Mesenchymal stem cell (in vitro differentiated cells and primary cell): ENCODE measurements at regions not wholly inside any gene's neighbourhood (a gene's known extent, or its start where the extent isn't known, plus 50 kb on each side); places are given as distances from the start of the nearest gene placed in this dataset.
"Not testable (repeated sequence)": the region's sequence is repeated elsewhere in the genome, so short reads cannot be mapped to it uniquely, and the experiment has no call there.

ENCODE experiments used
- DNase-seq: peaks from one replicate; pipeline ENCODE4 v3.0.0-alpha.2; 2013
- H2AFZ ChIP-seq: one replicate; pipeline ENCODE4 v1.6.1; 2013; ENCODE audit warnings: low read depth, mild to moderate bottlenecking, control low read depth, inconsistent platforms, low read length, moderate library complexity
- H2AK5ac ChIP-seq: 2 replicates; pipeline ENCODE4 v1.6.1; 2013; ENCODE audit warnings: low read length, moderate library complexity, mild to moderate bottlenecking, inconsistent platforms; ENCODE audit not compliant: severe bottlenecking
- H2BK120ac ChIP-seq: one replicate; pipeline ENCODE4 v1.6.1; 2013; ENCODE audit warnings: low read depth, mild to moderate bottlenecking, inconsistent platforms, low read length, moderate library complexity
- H2BK12ac ChIP-seq, 2 experiments: one replicate each; pipeline ENCODE4 v1.6.1; 2013; ENCODE audit warnings: inconsistent platforms in 2 of 2, low read length in 2 of 2, mild to moderate bottlenecking in 2 of 2, moderate library complexity in 2 of 2, control low read depth in 1 of 2
- H2BK15ac ChIP-seq: one replicate; pipeline ENCODE4 v1.6.1; 2013; ENCODE audit warnings: mild to moderate bottlenecking, low read depth, inconsistent platforms; ENCODE audit not compliant: poor library complexity, severe bottlenecking
- H2BK5ac ChIP-seq: 2 replicates; pipeline ENCODE4 v1.6.1; 2013; ENCODE audit warnings: low read depth, mild to moderate bottlenecking, low read length, control low read depth, inconsistent platforms; ENCODE audit not compliant: poor library complexity, severe bottlenecking
- H3K14ac ChIP-seq, 2 experiments: one replicate each; pipeline ENCODE4 v1.6.1; 2013; ENCODE audit warnings: inconsistent platforms in 2 of 2, low read length in 2 of 2, control low read depth in 1 of 2, mild to moderate bottlenecking in 1 of 2, moderate library complexity in 1 of 2
- H3K18ac ChIP-seq, 2 experiments: one replicate each; pipeline ENCODE4 v1.6.1; 2013; ENCODE audit warnings: inconsistent platforms in 2 of 2, low read length in 2 of 2, control low read depth in 1 of 2, low read depth in 1 of 2, mild to moderate bottlenecking in 1 of 2
- H3K23ac ChIP-seq, 2 experiments: one replicate each; pipeline ENCODE4 v1.6.1; 2013; ENCODE audit warnings: inconsistent platforms in 2 of 2, low read length in 2 of 2, mild to moderate bottlenecking in 2 of 2, moderate library complexity in 2 of 2, control low read depth in 1 of 2
- H3K27ac ChIP-seq: 2 replicates; pipeline ENCODE4 v1.5.1; 2013; ENCODE audit warnings: mild to moderate bottlenecking, moderate library complexity, low read length, control low read depth, inconsistent platforms; ENCODE audit not compliant: poor library complexity, severe bottlenecking
- H3K27me3 ChIP-seq, 2 experiments: 2 replicates each; pipeline versions ENCODE4 v1.6.1 to v1.7.0; 2013; ENCODE audit warnings: low read length in 2 of 2, mild to moderate bottlenecking in 2 of 2, moderate library complexity in 2 of 2, control low read depth in 1 of 2, inconsistent platforms in 1 of 2; ENCODE audit not compliant: control insufficient read depth in 1 of 2, insufficient read depth in 1 of 2
- H3K36me3 ChIP-seq, 2 experiments: 2 replicates each; pipeline versions ENCODE4 v1.6.1 to v1.7.0; 2013; ENCODE audit warnings: low read length in 2 of 2, control low read depth in 1 of 2, inconsistent platforms in 1 of 2, low read depth in 1 of 2, mild to moderate bottlenecking in 1 of 2; ENCODE audit not compliant: insufficient read depth in 2 of 2, control insufficient read depth in 1 of 2
- H3K4ac ChIP-seq, 2 experiments: one replicate each; pipeline ENCODE4 v1.6.1; 2013; ENCODE audit warnings: inconsistent platforms in 2 of 2, low read length in 2 of 2, mild to moderate bottlenecking in 2 of 2, moderate library complexity in 2 of 2, control low read depth in 1 of 2, low read depth in 1 of 2
- H3K4me1 ChIP-seq: 2 replicates; pipeline ENCODE4 v1.6.1; 2013; ENCODE audit warnings: low read depth, low read length, control low read depth; ENCODE audit not compliant: control insufficient read depth, insufficient read depth
- H3K4me2 ChIP-seq: 2 replicates; pipeline ENCODE4 v1.6.1; 2013; ENCODE audit warnings: low read length, mild to moderate bottlenecking, inconsistent platforms; ENCODE audit not compliant: poor library complexity, severe bottlenecking
- H3K4me3 ChIP-seq, 2 experiments: 2 replicates each; pipeline versions ENCODE4 v1.5.1 to v1.7.0; 2013; ENCODE audit warnings: low read length in 2 of 2, mild to moderate bottlenecking in 2 of 2, control low read depth in 1 of 2, low read depth in 1 of 2; ENCODE audit not compliant: insufficient read depth in 1 of 2
- H3K79me1 ChIP-seq: replicated peaks from 2 replicates; pipeline ENCODE4 v1.6.1; 2013; ENCODE audit warnings: mild to moderate bottlenecking, control low read depth, low read length, inconsistent platforms; ENCODE audit not compliant: poor library complexity, severe bottlenecking
- H3K9ac ChIP-seq: 2 replicates; pipeline ENCODE4 v1.7.0; 2013; ENCODE audit warnings: mild to moderate bottlenecking, low read length, moderate library complexity
- H3K9me3 ChIP-seq: 2 replicates; pipeline ENCODE4 v1.7.0; 2013; ENCODE audit warnings: mild to moderate bottlenecking, low read length; ENCODE audit not compliant: control insufficient read depth
- H4K8ac ChIP-seq: one replicate; pipeline ENCODE4 v1.6.1; 2013; ENCODE audit warnings: inconsistent platforms, mild to moderate bottlenecking, low read length, moderate library complexity
- H4K91ac ChIP-seq: one replicate; pipeline ENCODE4 v1.6.1; 2013; ENCODE audit warnings: mild to moderate bottlenecking, low read length, inconsistent platforms
- WGBS: methylation state at CpG from one replicate; pipeline ENCODE4 v1.1.7; 2013; ENCODE audit warnings: mixed read lengths; 5-methylcytosine and 5-hydroxymethylcytosine counted together

DNA sequence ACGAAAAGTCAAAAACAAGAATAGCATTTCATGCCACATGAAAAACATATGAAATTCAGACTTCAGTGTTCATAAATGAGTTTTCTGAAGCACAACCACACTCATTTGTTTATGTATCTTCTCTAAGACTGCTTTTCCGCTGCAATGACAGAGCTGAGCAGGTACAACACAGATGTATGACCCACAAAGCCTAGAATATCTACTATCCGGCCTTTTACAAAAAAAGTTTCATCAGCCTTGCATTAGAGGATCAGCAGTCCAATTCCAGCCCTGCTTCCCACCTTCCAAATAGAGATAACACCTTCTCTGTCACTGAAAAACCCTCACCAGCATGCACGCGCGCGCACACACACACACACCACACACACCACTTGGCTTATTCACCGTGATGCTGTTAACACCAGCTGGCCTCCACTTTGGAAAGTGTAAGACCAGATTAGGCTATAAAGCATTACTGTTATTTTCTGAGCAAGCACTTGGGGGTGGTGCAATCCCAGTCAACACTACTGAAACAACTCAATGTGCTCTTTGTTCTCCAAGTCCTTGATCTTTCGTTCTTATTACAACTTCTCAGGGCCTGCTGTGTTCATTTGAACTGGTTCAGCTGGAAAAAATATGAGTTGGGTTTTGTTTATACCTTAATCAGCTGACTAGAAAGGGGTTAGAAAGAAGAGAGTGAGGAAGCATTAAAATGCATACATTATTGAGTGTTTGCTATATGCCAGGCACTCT is 90.0 kb downstream of the GLUL start:
- Histone ChIP-seq H4K91ac (no peak overlapping the region), H2BK15ac (no peak overlapping the region), H3K79me1 (no peaks in the 10 kb centered on the region), H2AFZ (no peak overlapping the region), H2BK12ac (no peak overlapping the region), H2BK120ac (no peak overlapping the region), H3K14ac (no peak overlapping the region), H4K8ac (no peak overlapping the region), H3K23ac (no peak overlapping the region), H3K4me2 (no peak overlapping the region), H3K9ac (peak overlapping the region; percentile 11), H3K27ac (no peak overlapping the region), H3K9me3 (no peaks in the 10 kb centered on the region), H3K18ac (no peak overlapping the region), H3K4me1 (no peaks in the 10 kb centered on the region), H3K27me3 (no peaks in the 10 kb centered on the region), H3K4ac (no peak overlapping the region), H3K4me3 (no peak overlapping the region), H2AK5ac (no peak overlapping the region), H2BK5ac (no peak overlapping the region), H3K36me3 (no peaks in the 10 kb centered on the region)
- DNase-seq = peak; percentile 5
- WGBS = 88% methylated on average over 9 of the region's 9 CpGs

DNA sequence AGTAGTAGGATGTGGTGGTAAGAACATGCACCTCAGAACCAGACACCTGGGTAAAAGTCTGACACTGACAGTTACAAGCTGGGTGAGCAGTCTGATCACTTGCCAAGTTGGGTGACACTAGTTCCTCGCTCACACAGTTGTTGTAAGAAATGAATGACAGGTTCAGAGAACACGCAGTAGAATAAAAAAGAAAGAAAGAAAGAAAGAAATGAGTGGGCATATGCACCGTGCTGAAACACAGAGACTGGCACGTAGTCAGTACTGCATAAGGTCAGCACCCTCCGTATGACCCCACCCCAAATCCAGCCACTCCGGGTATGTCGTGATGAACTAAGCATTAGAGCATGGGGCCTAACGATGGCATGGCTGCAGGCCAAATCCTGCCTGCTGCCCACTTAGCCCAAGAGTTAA is 90.6 kb downstream of the GLUL start:
- WGBS = 85% methylated on average over 8 of the region's 8 CpGs
- no peak overlapping the region for H3K9ac ChIP-seq

DNA sequence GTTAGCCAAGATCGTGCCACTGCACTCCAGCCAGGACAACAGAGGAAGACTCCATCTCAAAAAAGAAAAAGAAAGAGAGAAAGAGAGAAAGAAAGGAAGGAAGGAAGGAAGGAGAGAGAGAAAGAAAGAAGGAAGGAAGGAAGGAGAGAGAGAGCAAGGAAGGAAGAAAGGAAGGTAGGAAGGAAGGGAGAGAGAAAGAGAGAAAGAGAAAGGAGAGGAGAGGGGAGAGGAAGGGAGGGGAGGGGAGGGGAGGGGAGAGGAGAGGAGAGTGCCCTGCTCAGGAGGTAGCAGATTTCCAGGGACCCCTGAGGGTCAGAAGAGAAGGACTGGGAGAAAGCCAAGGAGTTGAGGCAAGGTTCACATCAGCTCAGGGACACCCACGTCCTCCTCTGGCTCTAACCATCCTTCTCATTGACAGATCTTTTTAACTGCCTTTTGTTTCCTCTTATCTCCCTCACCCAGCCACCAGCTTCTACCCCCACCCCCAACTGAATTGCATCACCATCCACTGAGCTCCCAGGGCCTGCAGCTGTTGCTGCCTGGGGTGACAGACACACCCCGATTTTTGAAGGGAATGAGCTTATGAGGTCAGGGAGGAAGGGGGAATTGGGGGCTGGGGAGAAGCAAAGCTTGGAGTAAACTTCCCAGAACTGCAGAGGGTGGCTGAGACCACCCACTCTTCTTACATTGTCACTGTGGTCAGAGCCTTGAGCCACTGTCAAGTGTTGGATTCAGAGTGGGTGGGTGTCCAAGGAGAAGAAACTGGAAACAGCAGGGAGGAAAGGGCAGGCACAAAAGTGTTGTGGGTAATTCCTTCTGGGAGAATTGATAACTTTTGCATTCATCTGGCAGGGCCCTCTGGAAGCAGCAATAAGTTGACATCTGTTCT is 91.6 kb downstream of the GLUL start:
- Histone ChIP-seq H3K18ac (no peak overlapping the region), H3K9ac (no peak overlapping the region), H3K4me3 (no peak overlapping the region), H3K9me3 (no peaks in the 10 kb centered on the region), H3K4me2 (no peak overlapping the region), H3K23ac (no peak overlapping the region), H2BK120ac (no peak overlapping the region), H3K14ac (no peak overlapping the region), H3K27me3 (no peaks in the 10 kb centered on the region), H3K4ac (no peak overlapping the region), H3K4me1 (no peaks in the 10 kb centered on the region), H3K27ac (no peak overlapping the region), H4K8ac (no peak overlapping the region), H2BK5ac (no peak overlapping the region), H2BK15ac (no peak overlapping the region), H2AK5ac (no peak overlapping the region), H2BK12ac (no peak overlapping the region), H3K36me3 (no peaks in the 10 kb centered on the region), H2AFZ (no peak overlapping the region), H3K79me1 (no peaks in the 10 kb centered on the region), H4K91ac (no peak overlapping the region)
- DNase-seq = no peak
- WGBS = 44% methylated on average over 3 of the region's 3 CpGs

More for the DNA sequence above, 90.6 kb downstream of the GLUL start:
- H2AK5ac ChIP-seq = no peak overlapping the region
- no peaks in the 10 kb centered on the region for H3K27me3 ChIP-seq
- no peaks in the 10 kb centered on the region for H3K36me3 ChIP-seq
- H3K14ac ChIP-seq = no peak overlapping the region
- H2BK120ac ChIP-seq = no peak overlapping the region
- no peak overlapping the region for H3K23ac ChIP-seq
- H2BK12ac ChIP-seq = no peak overlapping the region
- no peak overlapping the region for H4K91ac ChIP-seq
- no peak overlapping the region for H2BK15ac ChIP-seq
- no peak for DNase-seq
- no peak overlapping the region for H4K8ac ChIP-seq
- H2BK5ac ChIP-seq = no peak overlapping the region
- no peak overlapping the region for H3K27ac ChIP-seq
- no peak overlapping the region for H3K4ac ChIP-seq
- H2AFZ ChIP-seq = no peak overlapping the region
- no peak overlapping the region for H3K18ac ChIP-seq
- no peaks in the 10 kb centered on the region for H3K9me3 ChIP-seq
- no peaks in the 10 kb centered on the region for H3K4me1 ChIP-seq
- H3K4me2 ChIP-seq = no peak overlapping the region
- no peak overlapping the region for H3K4me3 ChIP-seq
- no peaks in the 10 kb centered on the region for H3K79me1 ChIP-seq

DNA sequence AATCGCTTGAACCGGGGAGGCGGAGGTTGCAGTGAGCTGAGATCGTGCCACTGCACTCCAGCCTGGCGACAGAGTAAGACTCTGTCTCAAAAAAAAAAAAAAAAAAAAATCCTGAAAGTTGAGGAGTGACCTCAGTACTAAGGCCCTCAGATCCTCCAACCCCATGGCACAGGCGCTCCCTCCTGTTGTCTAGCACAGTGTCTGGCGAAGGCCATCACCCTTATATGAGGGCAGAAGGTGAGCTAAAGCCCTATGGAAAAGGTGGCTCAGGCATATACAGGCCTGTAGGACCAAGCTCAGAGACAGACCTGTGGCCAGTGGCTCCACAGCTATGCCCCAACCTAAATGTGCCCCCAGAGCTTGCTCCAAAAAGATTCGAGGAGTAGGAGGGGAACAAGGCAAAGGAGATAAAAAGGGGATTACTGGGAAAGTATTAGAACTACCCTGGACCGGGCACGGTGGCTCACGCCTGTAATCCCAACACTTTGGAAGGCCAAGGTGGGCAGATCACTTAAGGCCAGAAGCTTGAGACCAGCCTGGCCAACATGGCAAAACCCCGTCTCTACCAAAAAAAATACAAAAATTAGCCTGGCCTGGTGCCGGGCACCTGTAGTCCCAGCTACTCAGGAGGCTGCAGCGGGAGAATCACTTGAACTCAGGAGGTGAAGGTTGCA is 92.4 kb downstream of the GLUL start:
- not testable (repeated sequence) for H2BK5ac ChIP-seq, H3K4me1 ChIP-seq, H2BK120ac ChIP-seq, H3K23ac ChIP-seq, H3K9ac ChIP-seq, H3K36me3 ChIP-seq, DNase-seq, H3K9me3 ChIP-seq, H3K18ac ChIP-seq, H4K8ac ChIP-seq, H2BK12ac ChIP-seq, H4K91ac ChIP-seq, H3K79me1 ChIP-seq, H3K4me2 ChIP-seq, H2AK5ac ChIP-seq, H3K4me3 ChIP-seq, H3K27ac ChIP-seq, H2BK15ac ChIP-seq, H3K14ac ChIP-seq, H3K27me3 ChIP-seq, H3K4ac ChIP-seq, H2AFZ ChIP-seq
- WGBS = 86% methylated on average over 14 of the region's 14 CpGs
